Dendritic cell treated with granulocyte-macrophage colony-stimulating factor and Interleukin-4, amounts not matched to agents 40 ng/mL and 50 ng/mL, for 4 days (primary cell): ENCODE measurements at regions not wholly inside any gene's neighbourhood (a gene's known extent, or its start where the extent isn't known, plus 50 kb on each side); places are given as distances from the start of the nearest gene placed in this dataset.

Experiments
- H3K27ac Mint-ChIP-seq: one replicate; pipeline ENCODE4 v1.8.0; 2022; ENCODE audit warnings: mild to moderate bottlenecking, mixed read lengths
- H3K27me3 Mint-ChIP-seq: one replicate; pipeline ENCODE4 v1.8.0; 2022; ENCODE audit warnings: mild to moderate bottlenecking, mixed read lengths
- H3K36me3 Mint-ChIP-seq: one replicate; pipeline ENCODE4 v1.8.0; 2022; ENCODE audit warnings: low read depth, mixed read lengths
- H3K4me1 Mint-ChIP-seq: one replicate; pipeline ENCODE4 v1.8.0; 2022; ENCODE audit warnings: low read depth, mixed read lengths
- H3K4me3 Mint-ChIP-seq: one replicate; pipeline ENCODE4 v1.8.0; 2022; ENCODE audit warnings: mild to moderate bottlenecking, moderate library complexity, mixed read lengths
- H3K9me3 Mint-ChIP-seq: one replicate; pipeline ENCODE4 v1.8.0; 2022; ENCODE audit warnings: mixed read lengths
- intact Hi-C: fragments of 100-400 bp; cut with micrococcal nuclease; formaldehyde crosslinking; loops from one replicate; pipeline ENCODE4 v1.15.0; 2022

DNA sequence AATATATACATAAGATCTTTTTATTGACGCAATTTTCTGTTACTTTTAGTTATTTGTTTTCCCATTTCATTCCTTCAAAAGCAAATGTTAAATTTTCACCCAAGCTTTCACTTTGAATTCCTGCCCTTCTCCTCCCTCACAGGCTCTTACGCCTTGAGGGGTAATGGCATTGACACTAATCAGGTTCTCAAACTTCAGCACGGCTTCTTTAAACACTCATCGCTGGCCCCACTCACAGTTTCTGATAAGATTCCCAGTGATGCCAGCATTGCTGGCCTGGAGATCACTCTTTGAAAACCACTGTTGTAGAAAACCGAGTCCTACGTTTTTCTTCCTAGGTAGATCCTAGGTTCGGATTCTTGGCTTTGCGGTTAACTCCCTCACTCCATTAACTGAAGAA is 105.6 kb upstream of the EPB41L3 start:
- no peaks in the 10 kb centered on the region for H3K36me3 Mint-ChIP-seq
- peaks cover 6% of the 10 kb centered on the region for H3K27me3 Mint-ChIP-seq
- H3K4me3 Mint-ChIP-seq = no peak overlapping the region
- no peak overlapping the region for H3K27ac Mint-ChIP-seq
- no peaks in the 10 kb centered on the region for H3K4me1 Mint-ChIP-seq
- intact Hi-C loops = loop anchor here (10.0 kb wide), 1 partner anchor 1405 kb away; no protein-coding TSS in a partner anchor
- no peaks in the 10 kb centered on the region for H3K9me3 Mint-ChIP-seq

GRCh38 chr18:5646739-5647138 is 102.9 kb upstream of the EPB41L3 start:
- Mint-ChIP-seq H3K27ac (no peak overlapping the region), H3K36me3 (no peaks in the 10 kb centered on the region), H3K27me3 (peaks cover 6% of the 10 kb centered on the region), H3K4me3 (no peak overlapping the region), H3K4me1 (no peaks in the 10 kb centered on the region), H3K9me3 (no peaks in the 10 kb centered on the region)
- intact Hi-C loops = loop anchor here (10.0 kb wide), 1 partner anchor 1408 kb away; no protein-coding TSS in a partner anchor

GRCh38 chr18:5643288-5643687 is 99.5 kb upstream of the EPB41L3 start:
- no peaks in the 10 kb centered on the region for H3K36me3 Mint-ChIP-seq

GRCh38 chr18:5640939-5641338 is 97.1 kb upstream of the EPB41L3 start:
- no peaks in the 10 kb centered on the region for H3K9me3 Mint-ChIP-seq
- no peaks in the 10 kb centered on the region for H3K4me1 Mint-ChIP-seq
- H3K27ac Mint-ChIP-seq = no peak overlapping the region
- no peak overlapping the region for H3K4me3 Mint-ChIP-seq
- H3K27me3 Mint-ChIP-seq = peaks cover 22% of the 10 kb centered on the region
- intact Hi-C loops = loop anchor here (10.0 kb wide), 1 partner anchor 1414 kb away; no protein-coding TSS in a partner anchor
- H3K36me3 Mint-ChIP-seq = no peaks in the 10 kb centered on the region

More at GRCh38 chr18:5643288-5643687, 99.5 kb upstream of the EPB41L3 start:
- no peak overlapping the region for H3K4me3 Mint-ChIP-seq
- no peak overlapping the region for H3K27ac Mint-ChIP-seq
- H3K4me1 Mint-ChIP-seq = no peaks in the 10 kb centered on the region
- intact Hi-C loops = loop anchor here (10.0 kb wide), 1 partner anchor 1412 kb away; no protein-coding TSS in a partner anchor
- H3K9me3 Mint-ChIP-seq = no peaks in the 10 kb centered on the region
- H3K27me3 Mint-ChIP-seq = peaks cover 15% of the 10 kb centered on the region

DNA sequence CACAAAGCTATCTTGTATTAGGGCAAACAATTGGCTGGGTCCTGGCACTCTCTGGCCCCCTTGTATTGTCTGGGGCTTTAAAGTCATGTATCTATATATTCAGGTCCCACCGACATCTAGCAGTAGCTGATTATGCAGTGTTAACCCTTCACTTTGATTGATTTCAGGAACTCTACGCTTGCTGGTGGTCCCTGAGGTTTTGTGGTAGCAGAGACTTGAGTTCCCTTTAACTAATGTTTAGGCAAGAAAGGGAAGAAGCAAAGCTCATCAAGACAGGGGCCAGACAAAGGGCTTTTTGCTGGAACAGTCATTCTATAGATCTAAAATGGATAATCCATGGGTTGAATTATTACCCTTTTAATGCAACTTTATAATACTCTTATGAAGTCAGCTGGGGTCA is 95.3 kb upstream of the EPB41L3 start:
- peaks cover 31% of the 10 kb centered on the region for H3K27me3 Mint-ChIP-seq
- H3K9me3 Mint-ChIP-seq = no peaks in the 10 kb centered on the region
- no peaks in the 10 kb centered on the region for H3K36me3 Mint-ChIP-seq
- H3K4me1 Mint-ChIP-seq = no peaks in the 10 kb centered on the region
- intact Hi-C loops = no loop called here
- H3K4me3 Mint-ChIP-seq = no peak overlapping the region
- no peak overlapping the region for H3K27ac Mint-ChIP-seq

DNA sequence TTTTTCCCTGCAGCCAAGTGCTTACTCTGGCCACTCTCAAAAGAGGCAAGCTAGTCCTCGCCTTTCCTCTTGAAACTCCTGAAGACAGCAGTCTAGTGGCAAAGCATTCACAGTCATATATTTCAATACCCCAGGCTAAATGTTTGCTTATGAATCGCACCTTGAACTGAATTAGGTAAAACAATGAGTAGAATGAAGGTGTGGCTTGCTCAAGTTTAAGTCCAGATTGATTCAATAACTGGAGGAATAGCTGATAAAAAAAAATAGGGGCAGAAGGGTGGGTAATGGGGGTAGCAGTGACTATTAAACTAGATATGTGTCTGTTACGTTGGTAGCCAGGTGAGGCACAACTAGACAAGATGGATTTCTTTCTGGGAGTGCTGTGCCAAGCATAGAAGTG is 88.2 kb upstream of the EPB41L3 start:
- Mint-ChIP-seq H3K27ac (no peak overlapping the region), H3K36me3 (peaks cover 7% of the 10 kb centered on the region), H3K4me1 (peaks cover 5% of the 10 kb centered on the region), H3K27me3 (peaks cover 63% of the 10 kb centered on the region), H3K4me3 (no peak overlapping the region), H3K9me3 (no peaks in the 10 kb centered on the region)
- intact Hi-C loops = no loop called here

- intact Hi-C loops = no loop called here
- H3K4me1 Mint-ChIP-seq = peaks cover 5% of the 10 kb centered on the region
Observed at GRCh38 chr18:5630900-5631413, 87.2 kb upstream of the EPB41L3 start.

GRCh38 chr18:5630057-5630899 is 86.5 kb upstream of the EPB41L3 start:
- Mint-ChIP-seq H3K36me3 (peaks cover 7% of the 10 kb centered on the region), H3K27me3 (peaks cover 55% of the 10 kb centered on the region), H3K4me3 (peak overlapping the region; percentile 79), H3K27ac (no peak overlapping the region), H3K4me1 (peaks cover 5% of the 10 kb centered on the region), H3K9me3 (no peaks in the 10 kb centered on the region)
- intact Hi-C loops = no loop called here

More at GRCh38 chr18:5630900-5631413, 87.2 kb upstream of the EPB41L3 start:
- Mint-ChIP-seq H3K9me3 (no peaks in the 10 kb centered on the region), H3K36me3 (peaks cover 7% of the 10 kb centered on the region), H3K27ac (no peak overlapping the region), H3K4me3 (no peak overlapping the region), H3K27me3 (peaks cover 59% of the 10 kb centered on the region)

DNA sequence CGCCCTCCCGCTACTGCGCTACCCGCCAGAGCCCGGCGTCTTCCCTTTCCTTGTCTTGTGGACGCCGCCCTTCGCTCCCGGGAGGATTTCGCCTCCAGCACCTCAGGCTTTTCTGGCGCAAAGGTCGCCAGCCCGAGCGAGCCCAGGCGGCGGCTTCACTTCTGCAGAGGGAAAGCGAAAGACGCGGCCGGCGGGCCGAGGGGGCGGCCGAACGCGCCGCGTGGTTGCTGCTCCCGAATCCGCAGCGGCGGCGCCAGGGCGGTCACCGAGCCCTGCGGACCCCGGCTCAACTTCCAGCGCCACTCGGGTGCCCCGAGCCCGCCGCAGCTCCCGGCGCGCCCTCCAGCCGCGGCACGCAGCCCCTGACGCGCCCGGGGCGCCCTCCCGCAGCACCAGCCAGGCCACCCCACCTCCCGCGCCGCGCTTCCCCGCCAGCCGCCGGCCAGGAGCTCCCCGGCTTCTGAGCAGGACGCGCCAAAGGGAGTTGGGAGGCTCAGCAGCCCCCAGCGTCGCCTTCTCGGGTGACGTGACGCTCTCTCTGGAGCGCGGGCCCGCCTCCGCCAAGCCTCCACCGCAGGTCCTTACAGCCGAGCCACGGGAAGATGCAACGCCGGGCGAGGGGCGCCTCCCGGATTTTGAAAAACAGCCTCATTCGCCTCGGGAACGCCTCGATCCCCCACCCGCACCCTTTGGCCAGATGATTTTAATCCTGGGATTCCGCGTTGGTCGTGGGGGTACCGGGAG is 84.9 kb upstream of the EPB41L3 start:
- peaks cover 7% of the 10 kb centered on the region for H3K36me3 Mint-ChIP-seq
- H3K4me1 Mint-ChIP-seq = peaks cover 5% of the 10 kb centered on the region
- H3K27ac Mint-ChIP-seq = peak overlapping the region; percentile 53
- no peaks in the 10 kb centered on the region for H3K9me3 Mint-ChIP-seq
- peaks cover 45% of the 10 kb centered on the region for H3K27me3 Mint-ChIP-seq
- intact Hi-C loops = loop anchor here (10.0 kb wide), 1 partner anchor 64 kb away; no protein-coding TSS in a partner anchor
- H3K4me3 Mint-ChIP-seq = peak overlapping the region; percentile 79

DNA sequence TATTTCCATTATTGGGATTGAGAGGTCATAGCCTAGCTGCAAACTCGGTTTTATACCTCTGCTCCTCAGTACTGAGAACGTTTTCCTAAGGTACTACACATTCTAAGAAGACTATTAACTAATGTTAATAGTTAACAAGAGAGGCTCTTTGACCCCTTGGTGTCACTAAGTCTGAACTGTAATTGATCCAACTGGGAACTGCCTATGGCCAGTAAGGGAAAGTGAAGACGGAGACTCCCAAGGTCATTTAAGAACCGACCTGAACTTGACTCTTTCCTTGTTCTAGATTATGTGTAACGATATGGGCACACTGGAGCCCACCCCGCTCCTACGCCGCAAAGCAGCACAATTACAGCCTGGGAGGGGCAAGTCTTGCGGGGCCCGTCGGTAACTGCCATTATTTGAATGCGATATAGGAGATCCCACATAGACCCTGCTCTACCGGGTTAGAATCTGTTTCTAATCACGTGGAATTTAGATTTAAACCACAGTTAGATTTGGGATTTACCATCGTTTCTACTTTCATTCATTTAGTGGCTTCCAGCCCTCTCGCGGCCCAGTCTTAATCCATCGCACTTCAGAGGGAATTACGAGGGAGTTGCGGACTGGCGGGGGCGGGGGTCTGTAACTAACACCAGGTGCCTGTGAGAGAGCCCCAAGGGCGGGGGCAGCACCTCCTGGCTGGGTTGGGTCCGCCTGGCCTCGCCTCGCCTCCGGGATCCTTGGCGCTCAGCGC is 84.1 kb upstream of the EPB41L3 start:
- peaks cover 5% of the 10 kb centered on the region for H3K4me1 Mint-ChIP-seq
- peak overlapping the region; percentile 53 for H3K27ac Mint-ChIP-seq
- H3K9me3 Mint-ChIP-seq = no peaks in the 10 kb centered on the region
- peaks cover 46% of the 10 kb centered on the region for H3K27me3 Mint-ChIP-seq
- peak overlapping the region; percentile 79 for H3K4me3 Mint-ChIP-seq
- H3K36me3 Mint-ChIP-seq = peaks cover 7% of the 10 kb centered on the region
- intact Hi-C loops = loop anchor here (10.0 kb wide), 1 partner anchor 63 kb away; no protein-coding TSS in a partner anchor

DNA sequence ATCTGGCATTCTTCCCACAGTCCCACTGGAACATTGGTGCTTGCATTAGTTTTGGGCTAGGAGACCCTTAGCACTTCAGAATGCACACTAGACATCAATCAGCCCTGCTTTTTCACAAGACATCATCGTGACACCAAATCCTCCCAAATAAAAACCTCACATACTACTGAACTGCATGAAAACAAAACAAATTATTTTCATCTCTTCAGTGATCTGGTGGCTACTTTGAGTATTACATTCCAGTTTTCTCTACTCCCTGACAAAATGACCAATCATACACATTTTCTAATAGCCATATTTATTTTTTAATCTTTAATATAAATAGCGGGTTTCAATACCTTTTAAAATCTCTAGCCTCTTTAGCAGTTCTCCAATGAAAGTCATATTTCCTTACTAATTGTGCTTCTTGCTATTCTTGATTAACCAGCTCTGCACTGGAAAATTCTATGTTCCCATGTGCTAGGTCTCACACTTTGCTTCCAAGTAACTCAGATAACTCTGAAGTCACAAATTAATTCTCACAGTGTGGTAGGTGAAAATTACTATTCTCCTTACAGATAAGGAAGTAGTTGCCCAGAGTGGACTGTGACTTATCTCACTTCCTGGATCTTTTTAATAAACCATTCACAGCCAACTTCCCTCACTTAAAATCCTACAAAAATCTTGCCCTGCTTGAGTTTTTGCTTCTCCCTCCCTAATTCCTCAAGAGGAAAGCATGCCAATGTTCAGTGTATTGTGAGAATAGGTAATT is 82.5 kb upstream of the EPB41L3 start:
- Mint-ChIP-seq H3K4me1 (peaks cover 5% of the 10 kb centered on the region), H3K9me3 (no peaks in the 10 kb centered on the region), H3K4me3 (no peak overlapping the region), H3K27me3 (peaks cover 39% of the 10 kb centered on the region), H3K36me3 (peaks cover 7% of the 10 kb centered on the region), H3K27ac (no peak overlapping the region)
- intact Hi-C loops = loop anchor here (10.0 kb wide), 1 partner anchor 62 kb away; no protein-coding TSS in a partner anchor

DNA sequence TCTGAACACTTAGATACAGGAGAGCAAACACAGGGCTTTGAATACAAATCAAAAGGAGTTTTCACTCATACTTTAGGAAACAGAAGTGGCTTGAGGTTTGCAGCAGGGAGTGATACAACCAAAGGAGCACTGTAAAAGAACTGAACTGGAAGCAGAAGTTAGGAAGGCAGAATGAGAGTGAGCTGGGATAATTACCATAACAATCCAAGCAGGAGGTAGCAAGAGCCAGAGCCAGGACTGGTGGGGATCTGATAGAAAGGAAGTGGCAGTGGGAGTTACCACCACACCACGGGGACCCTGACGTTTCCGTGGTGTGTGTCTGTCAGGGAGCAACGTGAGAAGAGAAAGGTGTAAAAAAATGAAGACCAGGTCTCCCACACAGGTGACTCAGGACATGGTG is 81.3 kb upstream of the EPB41L3 start:
- H3K36me3 Mint-ChIP-seq = peaks cover 7% of the 10 kb centered on the region
- H3K27ac Mint-ChIP-seq = no peak overlapping the region
- H3K27me3 Mint-ChIP-seq = peaks cover 34% of the 10 kb centered on the region
- intact Hi-C loops = loop anchor here (10.0 kb wide), 1 partner anchor 60 kb away; no protein-coding TSS in a partner anchor
- peaks cover 5% of the 10 kb centered on the region for H3K4me1 Mint-ChIP-seq
- no peaks in the 10 kb centered on the region for H3K9me3 Mint-ChIP-seq
- no peak overlapping the region for H3K4me3 Mint-ChIP-seq

GRCh38 chr18:5622905-5623304 is 79.1 kb upstream of the EPB41L3 start:
- no peak overlapping the region for H3K27ac Mint-ChIP-seq

More at GRCh38 chr18:5622905-5623304, 79.1 kb upstream of the EPB41L3 start:
- Mint-ChIP-seq H3K9me3 (no peaks in the 10 kb centered on the region), H3K4me3 (no peak overlapping the region), H3K4me1 (no peaks in the 10 kb centered on the region), H3K27me3 (peaks cover 27% of the 10 kb centered on the region), H3K36me3 (no peaks in the 10 kb centered on the region)
- intact Hi-C loops = loop anchor here (10.0 kb wide), 1 partner anchor 58 kb away; no protein-coding TSS in a partner anchor
